ENCODE measurements at regions not wholly inside any gene's neighbourhood (a gene's known extent, or its start where the extent isn't known, plus 50 kb on each side); places are given as distances from the start of the nearest gene placed in this dataset.

- Histone ChIP-seq H3K27me3 (ENCODE audit: insufficient read depth, poor library complexity, severe bottlenecking) (no peaks in the 10 kb centered on the region), H3K27ac (replicated peaks) (no peak overlapping the region), H3K4me3 (replicated peaks; ENCODE audit: insufficient read depth, low read length) (no peak overlapping the region)
- TF ChIP-seq REST (IDR thresholded peaks at IDR 0.05; ENCODE audit: insufficient replicate concordance, low read depth), result no peak
- TF ChIP-seq CTCF (IDR thresholded peaks at IDR 0.05; ENCODE audit: insufficient read depth, low read length), result no peak
- TF ChIP-seq POLR2AphosphoS5 (IDR thresholded peaks at IDR 0.05; ENCODE audit: low read depth), result no peak
- no peak for TF ChIP-seq SPI1 (IDR thresholded peaks at IDR 0.05; ENCODE audit: borderline replicate concordance, low read depth)
- TF ChIP-seq GABPA (IDR thresholded peaks at IDR 0.05; ENCODE audit: low read depth), result no peak
- DNase-seq (ENCODE audit: low read depth in 1 of 2, low spot score in 1 of 2), result no peak
These were observed 263.4 kb downstream of the MRTFB start for GRCh38 chr16:14334366-14335080.

GRCh38 chr16:14333361-14333760 lies 262.2 kb downstream of the MRTFB start:
- no peak for DNase-seq (ENCODE audit: low read depth in 1 of 2, low spot score in 1 of 2)

More at GRCh38 chr16:14333361-14333760, 262.2 kb downstream of the MRTFB start:
- no peak overlapping the region for H3K4me3 ChIP-seq (replicated peaks; ENCODE audit: insufficient read depth, low read length)
- no peaks in the 10 kb centered on the region for H3K27me3 ChIP-seq (ENCODE audit: insufficient read depth, poor library complexity, severe bottlenecking)
- TF ChIP-seq CTCF (IDR thresholded peaks at IDR 0.05; ENCODE audit: insufficient read depth, low read length) (no peak), POLR2AphosphoS5 (IDR thresholded peaks at IDR 0.05; ENCODE audit: low read depth) (no peak), GABPA (IDR thresholded peaks at IDR 0.05; ENCODE audit: low read depth) (no peak), REST (IDR thresholded peaks at IDR 0.05; ENCODE audit: insufficient replicate concordance, low read depth) (no peak), SPI1 (IDR thresholded peaks at IDR 0.05; ENCODE audit: borderline replicate concordance, low read depth) (no peak)
- H3K27ac ChIP-seq (replicated peaks), result no peak overlapping the region
